HEK293 (cell line): ENCODE measurements at regions not wholly inside any gene's neighbourhood (a gene's known extent, or its start where the extent isn't known, plus 50 kb on each side); places are given as distances from the start of the nearest gene placed in this dataset.

Experiments
- CTCF ChIP-seq: fragments of 450-650 bp; formaldehyde crosslinking; IDR thresholded peaks from 2 replicates; pipeline ENCODE4 v1.5.1; 2016; ENCODE audit warnings: missing biosample characterization, missing genetic modification characterization
- GFI1B ChIP-seq: fragments of 450-650 bp; formaldehyde crosslinking; IDR thresholded peaks from 2 replicates; pipeline ENCODE4 v1.5.1; 2016; ENCODE audit warnings: missing biosample characterization, missing genetic modification characterization
- KLF8 ChIP-seq: fragments of 450-650 bp; formaldehyde crosslinking; IDR thresholded peaks from 2 replicates; pipeline ENCODE4 v1.5.1; 2016; ENCODE audit warnings: missing biosample characterization, missing genetic modification characterization
- YY1 ChIP-seq: fragments of 450-650 bp; formaldehyde crosslinking; IDR thresholded peaks from 2 replicates; pipeline ENCODE4 v1.5.1; 2018; ENCODE audit warnings: missing biosample characterization, missing genetic modification characterization
- ZNF10 ChIP-seq: fragments of 450-650 bp; formaldehyde crosslinking; IDR thresholded peaks from 2 replicates; pipeline ENCODE4 v1.5.1; 2017; ENCODE audit warnings: missing biosample characterization, missing genetic modification characterization
- ZNF133 ChIP-seq: fragments of 450-650 bp; formaldehyde crosslinking; IDR thresholded peaks from 2 replicates; pipeline ENCODE4 v1.5.1; 2016; ENCODE audit warnings: missing biosample characterization, missing genetic modification characterization
- ZNF274 ChIP-seq, 2 experiments: fragments of 200-500 bp in 1 of 2; fragments of 450-650 bp in 1 of 2; sonication (Bioruptor generic) in 1 of 2; formaldehyde crosslinking in 1 of 2; IDR thresholded peaks; 2 replicates each; pipeline versions ENCODE4 v1.5.1 to v1.6.1; 2014 to 2016; ENCODE audit warnings: borderline replicate concordance in 1 of 2, inconsistent platforms in 1 of 2, low read length in 1 of 2, missing biosample characterization in 1 of 2, missing genetic modification characterization in 1 of 2
- ZNF292 ChIP-seq: fragments of 450-650 bp; formaldehyde crosslinking; IDR thresholded peaks from 2 replicates; pipeline ENCODE4 v1.5.1; 2016; ENCODE audit warnings: low read depth, missing biosample characterization, missing genetic modification characterization, borderline replicate concordance
- ZNF596 ChIP-seq: fragments of 450-650 bp; IDR thresholded peaks from 2 replicates; pipeline ENCODE4 v1.5.0; 2018; ENCODE audit warnings: missing biosample characterization, mild to moderate bottlenecking, missing genetic modification characterization, moderate library complexity
- ZNF610 ChIP-seq: fragments of 450-650 bp; formaldehyde crosslinking; IDR thresholded peaks from 2 replicates; pipeline ENCODE4 v1.5.1; 2016; ENCODE audit warnings: missing biosample characterization, missing genetic modification characterization, borderline replicate concordance

GRCh38 chr3:110227991-110228390, 843.6 kb upstream of the NECTIN3 start:
- TF ChIP-seq KLF8 (tag by site-specific recombination) (no peak), CTCF (tag by site-specific recombination) (no peak), GFI1B (no peak), ZNF274 (IDR thresholded peaks at IDR 0.05; ENCODE audit: low read length) (no peak), ZNF274 (tag by site-specific recombination; IDR thresholded peaks at IDR 0.05; ENCODE audit: borderline replicate concordance) (no peak), ZNF292 (no peak), ZNF133 (tag by site-specific recombination) (no peak), ZNF610 (tag by site-specific recombination) (no peak), YY1 (tag by site-specific recombination) (no peak), ZNF10 (tag by site-specific recombination) (no peak), ZNF596 (tag by site-specific recombination) (no peak)
